Pancreas (tissue), 10 donors: ENCODE measurements at regions not wholly inside any gene's neighbourhood (a gene's known extent, or its start where the extent isn't known, plus 50 kb on each side); places are given as distances from the start of the nearest gene placed in this dataset.

Experiments used
- ATAC-seq, 4 donors: fragments of 200-7000 bp; cut with Tn5 transposase; one replicate each; pipeline versions ENCODE4 v1.8.0 to v1.9.1; 2020; ENCODE audit warnings: mild to moderate bottlenecking in 4 of 4, moderate library complexity in 4 of 4
- DNase-seq, 6 donors: peaks; one replicate each; pipeline ENCODE4 v3.0.0-alpha.2; 2020
- FAIRE-seq: peaks from 2 replicates; lab custom pipeline; 2012; peaks lifted over from hg19 to GRCh38; lab: Jason Lieb, UNC
- H3K27ac ChIP-seq, 4 donors: fragments of 200-600 bp; sonication (generic); 1 replicate in 3 of 4; 2 replicates in 1 of 4; pipeline versions ENCODE4 v1.5.0 to v1.8.0; 2020
- H3K27me3 ChIP-seq, 4 donors: fragments of 200-600 bp; one replicate each; pipeline ENCODE4 v1.8.0; 2021
- H3K36me3 ChIP-seq, 3 donors: fragments of 200-600 bp; sonication (generic) in 1 of 3; one replicate each; pipeline versions ENCODE4 v1.5.0 to v1.8.0; 2020 to 2021
- H3K4me1 ChIP-seq, 3 donors: fragments of 200-600 bp; one replicate each; pipeline ENCODE4 v1.8.0; 2021
- H3K4me3 ChIP-seq, 4 donors: fragments of 200-600 bp; sonication (generic) in 2 of 4; one replicate each; pipeline versions ENCODE4 v1.5.0 to v1.8.0; 2020 to 2021
- H3K9me3 ChIP-seq, 4 donors: fragments of 200-600 bp; one replicate each; pipeline ENCODE4 v1.8.0; 2021
- WGBS, 2 donors: extraction: QIAGEN DNeasy Blood & Tissue Kit; methylation state at CpG; one replicate each; pipeline ENCODE4 v1.1.7; 2013; 5-methylcytosine and 5-hydroxymethylcytosine counted together
- intact Hi-C, 3 donors: fragments of 100-400 bp; cut with DNase I; formaldehyde crosslinking; loops; one replicate each; pipeline versions ENCODE4 v1.11.1 to v1.14.2; 2022
- TF ChIP-seq, protein P1 (sequence below), 4 donors: fragments of 200-600 bp; sonication (generic) in 3 of 4; IDR thresholded peaks; one replicate each; pipeline versions ENCODE4 v1.5.0 to v1.8.0; 2021; ENCODE audit warnings: antibody characterized with exemption in 4 of 4
- donor health status: healthy with polysubstance abuse.
- donor health status: DM: no; HTN: no; CAD: no; lungs with moderate emphysema.
- donor health status: DM: no; HTN: no; CAD: no.
- donor health status: control.
- donor health status: control.
- donor health status: Bipolar disorder and iron deficiency.
- donor health status: DM: yes; HTN: yes; CAD: no.
- donor health status: DM: no; HTN: no; CAD: no.
- donor health status: DM: no; HTN: no; CAD: no.
- donor health status: DM: yes; HTN: yes; CAD: no.

DNA sequence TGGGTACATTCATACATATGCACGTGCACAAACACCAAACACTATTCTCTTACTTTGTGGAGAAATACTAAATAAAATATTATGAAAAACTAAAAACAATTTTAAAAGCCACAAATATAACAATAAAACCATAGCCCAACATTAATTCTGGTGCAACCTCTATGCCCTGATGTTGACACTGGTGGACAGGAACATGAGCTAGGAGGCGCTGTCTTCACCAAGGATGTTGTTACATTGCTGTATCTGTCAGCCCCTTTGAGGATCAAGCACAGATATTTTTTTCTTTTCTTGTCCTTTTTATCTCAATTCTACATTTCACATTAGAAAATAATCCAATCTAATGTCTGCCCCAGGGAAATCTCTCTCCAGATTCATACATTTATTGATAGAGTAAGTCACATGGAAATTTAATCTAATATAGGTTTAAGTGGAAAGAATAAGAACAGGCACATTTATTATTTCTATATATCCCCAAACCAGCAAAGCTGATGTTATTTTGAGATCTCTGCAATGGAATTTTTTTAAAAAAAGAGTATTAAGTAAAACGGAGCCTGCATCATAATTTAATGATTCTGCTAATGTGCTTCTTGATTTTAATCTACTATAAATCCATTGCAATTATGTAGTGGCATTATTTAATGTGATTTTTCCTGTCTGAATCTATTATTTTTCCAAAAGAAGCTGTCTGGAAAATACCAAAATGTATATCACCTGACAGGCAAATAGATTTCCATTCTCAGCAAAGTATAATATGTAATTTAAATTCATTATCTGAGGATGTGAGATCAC lies 716.5 kb downstream of the MTRR start:
- Histone ChIP-seq H3K27me3 (no peaks in the 10 kb centered on the region), H3K9me3 (no peaks in the 10 kb centered on the region), H3K4me3 (no peak overlapping the region), H3K36me3 (no peaks in the 10 kb centered on the region), H3K4me1 (no peaks in the 10 kb centered on the region), H3K27ac (no peak overlapping the region)
- WGBS, 2 donors: 60 to 71% methylated on average over 3 of the region's 3 CpGs
- TF ChIP-seq, protein P1, sequence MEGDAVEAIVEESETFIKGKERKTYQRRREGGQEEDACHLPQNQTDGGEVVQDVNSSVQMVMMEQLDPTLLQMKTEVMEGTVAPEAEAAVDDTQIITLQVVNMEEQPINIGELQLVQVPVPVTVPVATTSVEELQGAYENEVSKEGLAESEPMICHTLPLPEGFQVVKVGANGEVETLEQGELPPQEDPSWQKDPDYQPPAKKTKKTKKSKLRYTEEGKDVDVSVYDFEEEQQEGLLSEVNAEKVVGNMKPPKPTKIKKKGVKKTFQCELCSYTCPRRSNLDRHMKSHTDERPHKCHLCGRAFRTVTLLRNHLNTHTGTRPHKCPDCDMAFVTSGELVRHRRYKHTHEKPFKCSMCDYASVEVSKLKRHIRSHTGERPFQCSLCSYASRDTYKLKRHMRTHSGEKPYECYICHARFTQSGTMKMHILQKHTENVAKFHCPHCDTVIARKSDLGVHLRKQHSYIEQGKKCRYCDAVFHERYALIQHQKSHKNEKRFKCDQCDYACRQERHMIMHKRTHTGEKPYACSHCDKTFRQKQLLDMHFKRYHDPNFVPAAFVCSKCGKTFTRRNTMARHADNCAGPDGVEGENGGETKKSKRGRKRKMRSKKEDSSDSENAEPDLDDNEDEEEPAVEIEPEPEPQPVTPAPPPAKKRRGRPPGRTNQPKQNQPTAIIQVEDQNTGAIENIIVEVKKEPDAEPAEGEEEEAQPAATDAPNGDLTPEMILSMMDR (IDR thresholded peaks at IDR 0.05): no peak
- ATAC-seq (no peak), DNase-seq (no peak), FAIRE-seq (no peak)
- intact Hi-C loops: no loop called here

DNA sequence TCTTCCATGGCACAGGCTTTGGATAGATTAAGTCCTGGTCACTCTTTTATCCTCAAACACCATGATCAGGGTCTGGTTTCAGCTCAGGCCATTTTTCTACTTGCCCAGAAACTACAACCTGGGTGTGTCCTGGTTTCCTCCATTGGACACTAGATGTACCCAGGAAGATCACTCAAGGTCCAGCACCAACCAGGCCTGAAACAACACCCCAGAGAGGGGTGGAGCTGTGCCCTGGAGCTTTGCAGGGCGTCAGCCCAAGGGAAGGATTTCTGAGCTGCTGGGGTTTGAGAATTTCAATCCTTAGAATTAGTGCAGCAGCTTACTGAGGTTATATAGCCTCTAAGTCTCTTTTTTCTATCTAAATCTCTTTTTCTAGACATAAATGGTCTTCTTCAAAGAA lies 722.0 kb downstream of the MTRR start:
- DNase-seq (no peak), ATAC-seq (no peak), FAIRE-seq (no peak)
- Histone ChIP-seq H3K27me3 (no peaks in the 10 kb centered on the region), H3K9me3 (no peaks in the 10 kb centered on the region), H3K4me3 (no peak overlapping the region), H3K36me3 (no peaks in the 10 kb centered on the region), H3K4me1 (no peaks in the 10 kb centered on the region), H3K27ac (no peak overlapping the region)
- intact Hi-C loops: no loop called here
- TF ChIP-seq, protein P1 (IDR thresholded peaks at IDR 0.05): no peak
- WGBS, 2 donors: 65 to 72% methylated on average over 1 of the region's 1 CpG

DNA sequence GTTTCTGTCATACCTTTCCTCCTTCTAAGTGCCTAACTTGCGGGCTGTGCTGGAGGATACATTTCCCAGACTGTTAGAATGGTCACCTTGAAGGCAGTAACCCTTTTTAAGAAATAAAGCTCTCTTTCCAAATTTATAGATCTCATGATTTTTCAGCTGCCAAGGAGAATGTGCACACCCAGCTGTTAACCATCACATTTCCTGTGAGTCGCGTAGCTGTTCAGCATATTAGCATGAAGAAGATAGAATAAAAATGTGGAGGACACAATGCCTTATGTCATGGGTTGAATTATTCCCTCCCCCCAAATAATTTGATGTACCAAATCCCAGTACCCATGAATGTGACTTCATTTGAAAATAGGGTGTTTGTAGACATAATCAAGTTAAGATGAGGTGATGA lies 729.4 kb downstream of the MTRR start:
- Histone ChIP-seq H3K4me1 (no peaks in the 10 kb centered on the region), H3K27me3 (no peaks in the 10 kb centered on the region), H3K4me3 (no peak overlapping the region), H3K9me3 (no peaks in the 10 kb centered on the region), H3K36me3 (no peaks in the 10 kb centered on the region), H3K27ac (no peak overlapping the region)
- intact Hi-C loops: no loop called here
- DNase-seq (no peak), ATAC-seq (no peak), FAIRE-seq (no peak)
- WGBS, 2 donors: 88 to 95% methylated on average over 3 of the region's 3 CpGs
- TF ChIP-seq, protein P1 (IDR thresholded peaks at IDR 0.05): no peak

DNA sequence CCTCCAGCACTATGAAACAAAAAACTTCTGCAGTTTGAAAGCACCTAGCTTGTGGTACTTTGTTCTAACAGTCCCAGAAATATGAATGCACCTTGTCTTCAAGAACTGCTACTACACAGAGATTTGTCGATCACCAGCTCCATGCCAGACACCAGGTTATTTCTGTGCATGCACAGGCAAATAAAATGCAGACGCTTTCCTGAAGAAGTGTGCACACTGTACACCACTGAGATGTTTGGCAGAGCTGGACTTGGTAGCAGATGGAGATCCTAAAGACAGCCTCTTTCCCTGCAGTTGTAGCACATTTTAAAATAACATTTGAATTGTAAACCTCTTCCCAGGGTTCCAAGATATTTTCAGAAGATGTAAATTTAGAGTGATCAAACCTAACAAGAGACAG lies 730.0 kb downstream of the MTRR start:
- TF ChIP-seq, protein P1 (IDR thresholded peaks at IDR 0.05): no peak
- no peaks in the 10 kb centered on the region for H3K9me3 ChIP-seq
- 76 to 97% methylated on average over 2 of the region's 2 CpGs for WGBS, 2 donors

DNA sequence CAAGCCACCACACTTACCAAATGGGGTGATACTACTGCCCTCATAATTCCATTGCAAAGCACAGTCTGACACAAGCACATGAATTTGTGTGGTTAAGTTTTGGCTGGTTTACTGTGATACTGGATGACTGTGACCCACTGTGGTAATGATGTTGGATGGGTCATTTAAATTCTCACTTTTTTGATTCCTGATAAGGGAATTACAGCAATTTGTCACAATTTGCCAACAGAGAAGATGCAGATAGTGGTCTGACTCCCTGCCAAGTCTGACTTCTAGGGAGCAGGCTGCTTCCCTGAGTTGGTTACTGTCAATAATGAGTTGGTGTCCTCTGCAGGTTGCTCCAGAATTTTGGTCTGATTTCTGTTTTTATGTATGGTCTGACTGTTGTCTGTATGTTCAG lies 731.9 kb downstream of the MTRR start:
- no peak for FAIRE-seq
- TF ChIP-seq, protein P1 (IDR thresholded peaks at IDR 0.05): no peak
- no peak for ATAC-seq
- no peaks in the 10 kb centered on the region for H3K4me1 ChIP-seq
- H3K9me3 ChIP-seq: no peaks in the 10 kb centered on the region
- DNase-seq: no peak
- H3K27me3 ChIP-seq: no peaks in the 10 kb centered on the region
- H3K4me3 ChIP-seq: no peak overlapping the region
- intact Hi-C loops: no loop called here
- no peak overlapping the region for H3K27ac ChIP-seq
- H3K36me3 ChIP-seq: no peaks in the 10 kb centered on the region

More for the DNA sequence above, 730.0 kb downstream of the MTRR start:
- ATAC-seq: no peak
- Histone ChIP-seq H3K4me3 (no peak overlapping the region), H3K36me3 (no peaks in the 10 kb centered on the region), H3K4me1 (no peaks in the 10 kb centered on the region), H3K27me3 (no peaks in the 10 kb centered on the region), H3K27ac (no peak overlapping the region)
- DNase-seq: no peak
- FAIRE-seq: no peak
- intact Hi-C loops: no loop called here
